ENCODE measurements at regions not wholly inside any gene's neighbourhood (a gene's known extent, or its start where the extent isn't known, plus 50 kb on each side); places are given as distances from the start of the nearest gene placed in this dataset.

DNA sequence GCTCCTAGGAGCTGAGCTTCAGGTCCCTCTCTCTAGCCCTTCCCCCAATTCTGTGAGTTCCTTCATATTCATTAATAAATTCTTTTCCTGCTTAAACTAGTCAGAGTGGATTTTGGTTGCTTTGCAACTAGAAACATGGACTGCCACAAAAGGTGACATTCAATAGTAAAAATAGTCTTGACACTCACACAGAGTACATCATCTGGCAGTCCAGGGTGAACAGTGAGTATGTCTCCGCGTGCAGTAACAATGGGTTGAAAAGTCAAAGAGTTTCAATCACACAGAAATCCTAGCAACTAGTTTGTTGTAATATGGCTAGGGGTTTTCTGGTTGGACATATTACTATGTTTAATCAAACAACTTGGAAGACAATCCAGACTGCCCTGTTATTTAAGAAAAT lies 168.8 kb upstream of the TBX20 start:
- TF ChIP-seq, protein P1, sequence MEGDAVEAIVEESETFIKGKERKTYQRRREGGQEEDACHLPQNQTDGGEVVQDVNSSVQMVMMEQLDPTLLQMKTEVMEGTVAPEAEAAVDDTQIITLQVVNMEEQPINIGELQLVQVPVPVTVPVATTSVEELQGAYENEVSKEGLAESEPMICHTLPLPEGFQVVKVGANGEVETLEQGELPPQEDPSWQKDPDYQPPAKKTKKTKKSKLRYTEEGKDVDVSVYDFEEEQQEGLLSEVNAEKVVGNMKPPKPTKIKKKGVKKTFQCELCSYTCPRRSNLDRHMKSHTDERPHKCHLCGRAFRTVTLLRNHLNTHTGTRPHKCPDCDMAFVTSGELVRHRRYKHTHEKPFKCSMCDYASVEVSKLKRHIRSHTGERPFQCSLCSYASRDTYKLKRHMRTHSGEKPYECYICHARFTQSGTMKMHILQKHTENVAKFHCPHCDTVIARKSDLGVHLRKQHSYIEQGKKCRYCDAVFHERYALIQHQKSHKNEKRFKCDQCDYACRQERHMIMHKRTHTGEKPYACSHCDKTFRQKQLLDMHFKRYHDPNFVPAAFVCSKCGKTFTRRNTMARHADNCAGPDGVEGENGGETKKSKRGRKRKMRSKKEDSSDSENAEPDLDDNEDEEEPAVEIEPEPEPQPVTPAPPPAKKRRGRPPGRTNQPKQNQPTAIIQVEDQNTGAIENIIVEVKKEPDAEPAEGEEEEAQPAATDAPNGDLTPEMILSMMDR (IDR thresholded peaks at IDR 0.05; ENCODE audit: borderline replicate concordance, insufficient read depth, low read depth, low read length), result no peak
- H3K4me3 ChIP-seq (ENCODE audit: low read depth, low read length), result no peak overlapping the region

DNA sequence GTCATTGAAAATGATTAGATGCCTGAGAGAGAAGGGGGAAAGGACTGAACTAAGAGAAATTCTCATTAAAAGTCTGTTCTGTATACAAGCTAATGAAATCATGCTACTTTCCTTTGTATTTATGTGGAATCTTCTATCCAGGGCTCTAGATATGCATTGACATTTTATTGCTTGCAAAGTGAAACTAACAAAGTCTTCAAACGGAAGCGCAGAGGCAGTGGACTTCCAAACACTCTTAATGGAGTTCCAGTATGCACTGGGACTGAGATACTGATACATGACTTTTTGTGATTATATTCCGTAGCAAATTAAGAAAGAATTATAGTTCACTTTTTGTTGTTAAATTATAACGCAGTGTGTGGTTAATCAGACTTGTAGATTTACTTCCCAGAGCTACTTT lies 166.8 kb upstream of the TBX20 start:
- TF ChIP-seq, protein P1 (IDR thresholded peaks at IDR 0.05; ENCODE audit: borderline replicate concordance, insufficient read depth, low read depth, low read length), result no peak
- no peak overlapping the region for H3K4me3 ChIP-seq (ENCODE audit: low read depth, low read length)

DNA sequence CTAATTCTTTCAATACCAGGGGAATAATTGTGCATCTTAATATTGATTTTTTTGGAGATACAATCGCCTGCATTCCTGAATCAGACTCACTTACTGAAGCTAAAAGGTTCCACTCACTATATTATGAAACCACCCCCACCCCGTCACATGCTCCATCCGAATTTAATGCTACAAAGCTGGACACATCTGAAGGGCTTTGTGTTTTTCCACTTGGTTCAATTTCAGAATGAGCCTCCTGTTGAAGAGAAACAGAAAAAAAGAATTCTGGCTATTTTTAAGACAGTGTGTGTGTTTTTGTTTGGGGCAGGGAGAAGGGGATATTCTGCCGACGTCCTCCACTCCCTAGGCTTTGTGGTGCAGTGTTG lies 165.5 kb upstream of the TBX20 start:
- H3K4me3 ChIP-seq (ENCODE audit: low read depth, low read length), result no peak overlapping the region
- TF ChIP-seq, protein P1 (IDR thresholded peaks at IDR 0.05; ENCODE audit: borderline replicate concordance, insufficient read depth, low read depth, low read length), result no peak

DNA sequence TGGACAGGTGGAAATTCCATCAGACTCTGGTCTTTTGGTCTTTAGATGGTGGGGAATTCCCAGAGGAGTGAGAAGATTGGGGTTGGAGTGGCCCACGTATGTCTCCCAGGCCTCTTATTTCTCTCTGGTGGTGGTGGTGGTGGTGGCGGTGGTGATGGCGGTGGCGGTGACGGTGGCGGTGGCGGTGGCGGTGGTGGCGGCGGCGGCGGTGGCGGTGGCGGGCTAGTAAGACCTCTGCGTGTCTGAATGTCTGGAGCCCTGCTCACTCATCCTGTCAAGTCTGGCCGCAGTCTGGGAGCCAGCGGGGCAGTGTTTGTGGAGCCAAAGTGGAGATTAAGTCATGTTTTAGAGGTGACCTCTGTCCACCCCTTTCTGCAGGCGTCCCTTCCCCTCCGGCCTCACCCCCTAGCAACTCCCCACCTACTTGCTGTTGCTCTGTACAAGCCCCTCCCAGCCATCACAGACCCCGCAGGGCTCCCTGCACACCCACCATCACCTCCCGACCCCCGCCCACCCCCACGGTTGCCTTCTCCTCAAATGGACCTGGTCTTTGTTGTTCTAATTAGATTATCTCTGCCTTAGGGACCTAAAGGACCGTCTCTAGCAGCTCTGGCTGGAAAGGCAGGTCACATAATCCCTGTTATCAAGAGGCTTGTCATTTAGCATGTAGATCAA lies 165.0 kb upstream of the TBX20 start:
- TF ChIP-seq, protein P1 (IDR thresholded peaks at IDR 0.05; ENCODE audit: borderline replicate concordance, insufficient read depth, low read depth, low read length), result no peak
- no peak overlapping the region for H3K4me3 ChIP-seq (ENCODE audit: low read depth, low read length)

DNA sequence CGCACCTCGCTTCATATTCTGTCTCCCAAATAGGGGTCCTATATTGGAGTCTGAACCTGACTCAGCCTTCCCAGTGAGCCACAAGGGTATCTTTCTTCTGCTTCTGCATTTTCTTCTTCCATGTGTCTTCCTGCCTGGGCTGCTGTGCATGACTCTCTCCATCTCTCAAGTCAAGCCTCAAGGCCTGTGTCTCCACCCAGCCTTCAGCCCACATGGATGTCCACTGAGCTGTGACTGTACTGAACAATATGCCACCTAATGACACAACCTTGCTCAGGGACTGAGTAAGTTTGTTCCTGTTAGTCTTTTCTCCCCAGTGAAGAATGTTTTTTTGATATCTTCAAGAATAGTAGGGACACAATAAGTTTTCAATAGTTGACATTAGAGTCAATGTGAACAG lies 162.7 kb upstream of the TBX20 start:
- TF ChIP-seq, protein P1 (IDR thresholded peaks at IDR 0.05; ENCODE audit: borderline replicate concordance, insufficient read depth, low read depth, low read length), result no peak
- H3K4me3 ChIP-seq (ENCODE audit: low read depth, low read length), result no peak overlapping the region

DNA sequence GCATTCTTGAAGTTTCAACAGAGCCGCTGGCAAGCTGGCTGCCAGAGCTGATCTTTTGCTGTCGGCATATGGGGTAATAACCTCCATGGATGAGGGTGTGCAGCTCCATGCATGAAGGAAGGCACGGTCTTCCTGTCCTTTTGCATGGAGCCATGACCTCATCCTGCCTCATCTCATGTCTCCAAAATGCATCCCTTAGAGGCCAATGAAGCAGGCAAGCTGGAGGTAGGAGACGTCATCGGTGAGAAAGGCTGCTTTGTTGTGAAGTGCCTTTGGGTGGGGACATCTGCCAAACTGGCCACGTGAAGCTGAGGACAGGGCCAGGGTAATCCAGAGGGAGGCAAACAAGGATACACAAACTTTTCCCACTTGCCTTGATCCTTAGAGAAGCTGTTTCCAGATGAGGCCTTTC lies 161.5 kb upstream of the TBX20 start:
- TF ChIP-seq, protein P1 (IDR thresholded peaks at IDR 0.05; ENCODE audit: borderline replicate concordance, insufficient read depth, low read depth, low read length), result no peak
- H3K4me3 ChIP-seq (ENCODE audit: low read depth, low read length), result no peak overlapping the region

GRCh38 chr7:35411331-35411730 lies 157.4 kb upstream of the TBX20 start:
- TF ChIP-seq, protein P1 (IDR thresholded peaks at IDR 0.05; ENCODE audit: borderline replicate concordance, insufficient read depth, low read depth, low read length), result no peak
- H3K4me3 ChIP-seq (ENCODE audit: low read depth, low read length), result no peak overlapping the region
